GM23338 (cell line): ENCODE measurements at regions not wholly inside any gene's neighbourhood (a gene's known extent, or its start where the extent isn't known, plus 50 kb on each side); places are given as distances from the start of the nearest gene placed in this dataset.

ENCODE experiments used
- ATAC-seq: fragments of 200-7000 bp; cut with Tn5 transposase; 3 replicates; pipeline ENCODE4 v1.9.1; 2020
- DNase-seq: peaks from one replicate; pipeline ENCODE4 v3.0.0-alpha.2; 2015; ENCODE audit warnings: low spot score
- H2AFZ ChIP-seq: fragments of 200-600 bp; sonication (generic); 2 replicates; pipeline ENCODE4 v1.8.0; 2016; ENCODE audit warnings: antibody characterized with exemption, mild to moderate bottlenecking, moderate library complexity
- H3F3A ChIP-seq: fragments of 200-600 bp; sonication (generic); replicated peaks from 2 replicates; pipeline ENCODE4 v1.8.0; 2017; ENCODE audit warnings: antibody characterized with exemption, mixed run types, low read depth
- H3K27ac ChIP-seq: fragments of 200-600 bp; sonication (generic); 2 replicates; pipeline ENCODE4 v1.6.1; 2016; ENCODE audit warnings: low read depth
- H3K27me3 ChIP-seq: fragments of 200-600 bp; sonication (generic); 2 replicates; pipeline ENCODE4 v1.8.0; 2016; ENCODE audit warnings: mild to moderate bottlenecking, mixed run types, moderate library complexity; ENCODE audit not compliant: insufficient read depth
- H3K36me3 ChIP-seq: fragments of 200-600 bp; sonication (generic); 2 replicates; pipeline ENCODE4 v1.8.0; 2016; ENCODE audit warnings: mild to moderate bottlenecking; ENCODE audit not compliant: insufficient read depth
- H3K4me1 ChIP-seq: fragments of 200-600 bp; sonication (generic); 2 replicates; pipeline ENCODE4 v1.8.0; 2016; ENCODE audit warnings: mild to moderate bottlenecking, moderate library complexity; ENCODE audit not compliant: insufficient read depth
- H3K4me2 ChIP-seq: fragments of 200-600 bp; sonication (generic); 2 replicates; pipeline ENCODE4 v1.7.1; 2017; ENCODE audit warnings: mixed run types
- H3K4me3 ChIP-seq: fragments of 200-600 bp; sonication (generic); 2 replicates; pipeline ENCODE4 v1.6.1; 2016; ENCODE audit warnings: mixed run types
- H3K79me2 ChIP-seq: fragments of 200-600 bp; sonication (generic); replicated peaks from 2 replicates; pipeline ENCODE4 v1.8.0; 2017; ENCODE audit warnings: mild to moderate bottlenecking; ENCODE audit not compliant: insufficient read depth
- H3K9me2 ChIP-seq: fragments of 200-600 bp; sonication (generic); 2 replicates; pipeline ENCODE4 v1.8.0; 2017; ENCODE audit not compliant: insufficient read depth
- H4K20me1 ChIP-seq: fragments of 200-600 bp; sonication (generic); replicated peaks from 2 replicates; pipeline ENCODE4 v1.8.0; 2017; ENCODE audit warnings: mild to moderate bottlenecking; ENCODE audit not compliant: insufficient read depth
- H3K27ac Mint-ChIP-seq: 2 replicates; pipeline ENCODE4 v1.8.0; 2020; ENCODE audit warnings: inconsistent platforms, mild to moderate bottlenecking, moderate library complexity, mixed read lengths
- H3K27me3 Mint-ChIP-seq: 3 replicates; pipeline ENCODE4 v1.8.0; 2022; ENCODE audit warnings: low read depth, mild to moderate bottlenecking, moderate library complexity, mixed read lengths, inconsistent platforms; ENCODE audit not compliant: insufficient read depth, poor library complexity
- H3K36me3 Mint-ChIP-seq: 3 replicates; pipeline ENCODE4 v1.8.0; 2021; ENCODE audit warnings: low read depth, mild to moderate bottlenecking, inconsistent platforms, moderate library complexity, mixed read lengths
- H3K4me1 Mint-ChIP-seq: 3 replicates; pipeline ENCODE4 v1.8.0; 2020; ENCODE audit warnings: mild to moderate bottlenecking, inconsistent platforms, mixed read lengths
- H3K4me3 Mint-ChIP-seq: 3 replicates; pipeline ENCODE4 v1.8.0; 2021; ENCODE audit warnings: moderate library complexity, mild to moderate bottlenecking, inconsistent platforms, mixed read lengths
- H3K9me3 Mint-ChIP-seq: 3 replicates; pipeline ENCODE4 v1.8.0; 2020; ENCODE audit warnings: moderate library complexity, mild to moderate bottlenecking, inconsistent platforms, mixed read lengths
- CREB1 ChIP-seq: fragments of 250-450 bp; sonication (Bioruptor Pico); IDR thresholded peaks from 2 replicates; pipeline ENCODE4 v1.5.0; 2020; ENCODE audit warnings: low read depth, mild to moderate bottlenecking, moderate library complexity
- EZH2 ChIP-seq: fragments of 200-600 bp; sonication (generic); IDR thresholded peaks from one replicate; pipeline ENCODE4 v1.8.0; 2017; ENCODE audit warnings: antibody characterized with exemption, mild to moderate bottlenecking, low read depth; ENCODE audit not compliant: unreplicated experiment
- EZH2phosphoT487 ChIP-seq: fragments of 200-600 bp; sonication (generic); IDR thresholded peaks from one replicate; pipeline ENCODE4 v1.8.1; 2018; ENCODE audit warnings: antibody characterized with exemption; ENCODE audit not compliant: unreplicated experiment
- JUNB ChIP-seq: IDR thresholded peaks from one replicate; pipeline ENCODE4 v1.6.1; 2016; ENCODE audit warnings: antibody characterized with exemption; ENCODE audit not compliant: unreplicated experiment
- NANOG ChIP-seq: IDR thresholded peaks from 2 replicates; pipeline ENCODE4 v1.6.1; 2016; ENCODE audit warnings: antibody characterized with exemption, borderline replicate concordance
- POLR2AphosphoS5 ChIP-seq: IDR thresholded peaks from 2 replicates; pipeline ENCODE4 v1.6.1; 2016; ENCODE audit warnings: antibody characterized with exemption, low read depth
- STAT1 ChIP-seq: IDR thresholded peaks from one replicate; pipeline ENCODE4 v1.6.1; 2016; ENCODE audit warnings: antibody characterized with exemption; ENCODE audit not compliant: unreplicated experiment
- ZNF114 ChIP-seq: fragments of 250-450 bp; sonication (Bioruptor Pico); IDR thresholded peaks from 2 replicates; pipeline ENCODE4 v1.5.0; 2020; ENCODE audit warnings: mild to moderate bottlenecking, moderate library complexity
- ZNF331 ChIP-seq: fragments of 250-450 bp; sonication (Bioruptor Pico); IDR thresholded peaks from 2 replicates; pipeline ENCODE4 v1.5.0; 2020; ENCODE audit warnings: low read depth, mild to moderate bottlenecking, moderate library complexity
- TF ChIP-seq, protein P1 (sequence below): IDR thresholded peaks from 2 replicates; pipeline ENCODE4 v1.6.1; 2016; ENCODE audit warnings: antibody characterized with exemption
- TF ChIP-seq, protein P2 (sequence below), 2 experiments: fragments of 200-600 bp in 1 of 2; sonication (generic) in 1 of 2; conservative IDR thresholded peaks; 2 replicates each; pipeline versions ENCODE4 v1.5.1 to v1.6.1; 2016 to 2017; ENCODE audit warnings: antibody characterized with exemption in 2 of 2, low read depth in 2 of 2, mild to moderate bottlenecking in 2 of 2, moderate library complexity in 1 of 2
- TF ChIP-seq, protein P3 (sequence below): fragments of 250-450 bp; sonication (Bioruptor Pico); IDR thresholded peaks from 2 replicates; pipeline ENCODE4 v1.5.0; 2020; ENCODE audit warnings: mild to moderate bottlenecking, moderate library complexity
- TF ChIP-seq, protein P4 (sequence below): IDR thresholded peaks from one replicate; pipeline ENCODE4 v1.6.1; 2018; ENCODE audit warnings: antibody characterized with exemption; ENCODE audit not compliant: unreplicated experiment

DNA sequence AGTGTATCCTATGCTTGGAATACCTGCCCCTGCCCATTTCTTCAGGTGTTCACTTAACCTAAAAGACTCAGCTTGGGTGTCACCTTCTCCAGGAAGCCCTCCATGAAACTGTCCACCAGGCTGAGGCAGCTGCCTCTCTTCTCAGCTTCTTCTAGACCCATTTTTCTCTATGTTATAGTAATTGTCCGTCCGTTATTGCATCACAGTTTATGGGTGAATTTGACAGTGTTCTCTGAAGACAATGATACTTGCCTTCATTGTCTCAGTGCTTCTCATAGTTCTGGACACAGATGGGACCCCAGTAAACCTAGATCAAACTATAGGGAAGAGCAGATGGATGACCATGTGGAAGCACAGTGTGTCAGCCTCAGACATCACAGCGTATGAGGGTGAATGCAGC lies 238.0 kb upstream of the MOCS1 start:
- Histone ChIP-seq H3K27me3 (no peaks in the 10 kb centered on the region), H3K36me3 (no peaks in the 10 kb centered on the region), H3K4me3 (no peak overlapping the region), H3K27ac (no peak overlapping the region), H3K79me2 (no peaks in the 10 kb centered on the region), H3K4me2 (no peak overlapping the region), H3F3A (no peaks in the 10 kb centered on the region), H3K9me2 (peaks cover 5% of the 10 kb centered on the region; the same call in 1 of the 2 replicates), H2AFZ (no peak overlapping the region), H4K20me1 (no peaks in the 10 kb centered on the region), H3K4me1 (no peaks in the 10 kb centered on the region)
- H3K4me1 Mint-ChIP-seq = peaks cover 9% of the 10 kb centered on the region
- peaks cover 9% of the 10 kb centered on the region; the same call in 2 of the 3 replicates for H3K9me3 Mint-ChIP-seq
- H3K27ac Mint-ChIP-seq = no peak overlapping the region
- H3K27me3 Mint-ChIP-seq = peaks cover 2% of the 10 kb centered on the region
- no peak for ATAC-seq
- H3K4me3 Mint-ChIP-seq = no peak overlapping the region
- peaks cover 4% of the 10 kb centered on the region for H3K36me3 Mint-ChIP-seq
- no peak for DNase-seq
- TF ChIP-seq NANOG (no peak), EZH2 (no peak), ZNF114 (no peak), EZH2phosphoT487 (no peak), ZNF331 (CRISPR knock-in tag) (no peak), STAT1 (no peak), CREB1 (no peak), POLR2AphosphoS5 (no peak), JUNB (no peak)
- TF ChIP-seq, protein P1, sequence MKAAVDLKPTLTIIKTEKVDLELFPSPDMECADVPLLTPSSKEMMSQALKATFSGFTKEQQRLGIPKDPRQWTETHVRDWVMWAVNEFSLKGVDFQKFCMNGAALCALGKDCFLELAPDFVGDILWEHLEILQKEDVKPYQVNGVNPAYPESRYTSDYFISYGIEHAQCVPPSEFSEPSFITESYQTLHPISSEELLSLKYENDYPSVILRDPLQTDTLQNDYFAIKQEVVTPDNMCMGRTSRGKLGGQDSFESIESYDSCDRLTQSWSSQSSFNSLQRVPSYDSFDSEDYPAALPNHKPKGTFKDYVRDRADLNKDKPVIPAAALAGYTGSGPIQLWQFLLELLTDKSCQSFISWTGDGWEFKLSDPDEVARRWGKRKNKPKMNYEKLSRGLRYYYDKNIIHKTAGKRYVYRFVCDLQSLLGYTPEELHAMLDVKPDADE = no peak
- TF ChIP-seq, protein P2, sequence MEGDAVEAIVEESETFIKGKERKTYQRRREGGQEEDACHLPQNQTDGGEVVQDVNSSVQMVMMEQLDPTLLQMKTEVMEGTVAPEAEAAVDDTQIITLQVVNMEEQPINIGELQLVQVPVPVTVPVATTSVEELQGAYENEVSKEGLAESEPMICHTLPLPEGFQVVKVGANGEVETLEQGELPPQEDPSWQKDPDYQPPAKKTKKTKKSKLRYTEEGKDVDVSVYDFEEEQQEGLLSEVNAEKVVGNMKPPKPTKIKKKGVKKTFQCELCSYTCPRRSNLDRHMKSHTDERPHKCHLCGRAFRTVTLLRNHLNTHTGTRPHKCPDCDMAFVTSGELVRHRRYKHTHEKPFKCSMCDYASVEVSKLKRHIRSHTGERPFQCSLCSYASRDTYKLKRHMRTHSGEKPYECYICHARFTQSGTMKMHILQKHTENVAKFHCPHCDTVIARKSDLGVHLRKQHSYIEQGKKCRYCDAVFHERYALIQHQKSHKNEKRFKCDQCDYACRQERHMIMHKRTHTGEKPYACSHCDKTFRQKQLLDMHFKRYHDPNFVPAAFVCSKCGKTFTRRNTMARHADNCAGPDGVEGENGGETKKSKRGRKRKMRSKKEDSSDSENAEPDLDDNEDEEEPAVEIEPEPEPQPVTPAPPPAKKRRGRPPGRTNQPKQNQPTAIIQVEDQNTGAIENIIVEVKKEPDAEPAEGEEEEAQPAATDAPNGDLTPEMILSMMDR (conservative IDR thresholded peaks at IDR 0.05; ENCODE audit: low read depth in 2 of 2) = no peak
- TF ChIP-seq, protein P3, sequence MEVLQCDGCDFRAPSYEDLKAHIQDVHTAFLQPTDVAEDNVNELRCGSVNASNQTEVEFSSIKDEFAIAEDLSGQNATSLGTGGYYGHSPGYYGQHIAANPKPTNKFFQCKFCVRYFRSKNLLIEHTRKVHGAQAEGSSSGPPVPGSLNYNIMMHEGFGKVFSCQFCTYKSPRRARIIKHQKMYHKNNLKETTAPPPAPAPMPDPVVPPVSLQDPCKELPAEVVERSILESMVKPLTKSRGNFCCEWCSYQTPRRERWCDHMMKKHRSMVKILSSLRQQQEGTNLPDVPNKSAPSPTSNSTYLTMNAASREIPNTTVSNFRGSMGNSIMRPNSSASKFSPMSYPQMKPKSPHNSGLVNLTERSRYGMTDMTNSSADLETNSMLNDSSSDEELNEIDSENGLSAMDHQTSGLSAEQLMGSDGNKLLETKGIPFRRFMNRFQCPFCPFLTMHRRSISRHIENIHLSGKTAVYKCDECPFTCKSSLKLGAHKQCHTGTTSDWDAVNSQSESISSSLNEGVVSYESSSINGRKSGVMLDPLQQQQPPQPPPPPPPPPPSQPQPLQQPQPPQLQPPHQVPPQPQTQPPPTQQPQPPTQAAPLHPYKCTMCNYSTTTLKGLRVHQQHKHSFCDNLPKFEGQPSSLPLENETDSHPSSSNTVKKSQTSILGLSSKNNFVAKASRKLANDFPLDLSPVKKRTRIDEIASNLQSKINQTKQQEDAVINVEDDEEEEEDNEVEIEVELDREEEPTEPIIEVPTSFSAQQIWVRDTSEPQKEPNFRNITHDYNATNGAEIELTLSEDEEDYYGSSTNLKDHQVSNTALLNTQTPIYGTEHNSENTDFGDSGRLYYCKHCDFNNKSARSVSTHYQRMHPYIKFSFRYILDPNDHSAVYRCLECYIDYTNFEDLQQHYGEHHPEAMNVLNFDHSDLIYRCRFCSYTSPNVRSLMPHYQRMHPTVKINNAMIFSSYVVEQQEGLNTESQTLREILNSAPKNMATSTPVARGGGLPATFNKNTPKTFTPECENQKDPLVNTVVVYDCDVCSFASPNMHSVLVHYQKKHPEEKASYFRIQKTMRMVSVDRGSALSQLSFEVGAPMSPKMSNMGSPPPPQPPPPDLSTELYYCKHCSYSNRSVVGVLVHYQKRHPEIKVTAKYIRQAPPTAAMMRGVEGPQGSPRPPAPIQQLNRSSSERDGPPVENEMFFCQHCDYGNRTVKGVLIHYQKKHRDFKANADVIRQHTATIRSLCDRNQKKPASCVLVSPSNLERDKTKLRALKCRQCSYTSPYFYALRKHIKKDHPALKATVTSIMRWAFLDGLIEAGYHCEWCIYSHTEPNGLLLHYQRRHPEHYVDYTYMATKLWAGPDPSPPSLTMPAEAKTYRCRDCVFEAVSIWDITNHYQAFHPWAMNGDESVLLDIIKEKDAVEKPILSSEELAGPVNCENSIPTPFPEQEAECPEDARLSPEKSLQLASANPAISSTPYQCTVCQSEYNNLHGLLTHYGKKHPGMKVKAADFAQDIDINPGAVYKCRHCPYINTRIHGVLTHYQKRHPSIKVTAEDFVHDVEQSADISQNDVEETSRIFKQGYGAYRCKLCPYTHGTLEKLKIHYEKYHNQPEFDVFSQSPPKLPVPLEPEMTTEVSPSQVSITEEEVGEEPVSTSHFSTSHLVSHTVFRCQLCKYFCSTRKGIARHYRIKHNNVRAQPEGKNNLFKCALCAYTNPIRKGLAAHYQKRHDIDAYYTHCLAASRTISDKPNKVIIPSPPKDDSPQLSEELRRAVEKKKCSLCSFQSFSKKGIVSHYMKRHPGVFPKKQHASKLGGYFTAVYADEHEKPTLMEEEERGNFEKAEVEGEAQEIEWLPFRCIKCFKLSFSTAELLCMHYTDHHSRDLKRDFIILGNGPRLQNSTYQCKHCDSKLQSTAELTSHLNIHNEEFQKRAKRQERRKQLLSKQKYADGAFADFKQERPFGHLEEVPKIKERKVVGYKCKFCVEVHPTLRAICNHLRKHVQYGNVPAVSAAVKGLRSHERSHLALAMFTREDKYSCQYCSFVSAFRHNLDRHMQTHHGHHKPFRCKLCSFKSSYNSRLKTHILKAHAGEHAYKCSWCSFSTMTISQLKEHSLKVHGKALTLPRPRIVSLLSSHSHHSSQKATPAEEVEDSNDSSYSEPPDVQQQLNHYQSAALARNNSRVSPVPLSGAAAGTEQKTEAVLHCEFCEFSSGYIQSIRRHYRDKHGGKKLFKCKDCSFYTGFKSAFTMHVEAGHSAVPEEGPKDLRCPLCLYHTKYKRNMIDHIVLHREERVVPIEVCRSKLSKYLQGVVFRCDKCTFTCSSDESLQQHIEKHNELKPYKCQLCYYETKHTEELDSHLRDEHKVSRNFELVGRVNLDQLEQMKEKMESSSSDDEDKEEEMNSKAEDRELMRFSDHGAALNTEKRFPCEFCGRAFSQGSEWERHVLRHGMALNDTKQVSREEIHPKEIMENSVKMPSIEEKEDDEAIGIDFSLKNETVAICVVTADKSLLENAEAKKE (CRISPR knock-in tag) = no peak
- TF ChIP-seq, protein P4, sequence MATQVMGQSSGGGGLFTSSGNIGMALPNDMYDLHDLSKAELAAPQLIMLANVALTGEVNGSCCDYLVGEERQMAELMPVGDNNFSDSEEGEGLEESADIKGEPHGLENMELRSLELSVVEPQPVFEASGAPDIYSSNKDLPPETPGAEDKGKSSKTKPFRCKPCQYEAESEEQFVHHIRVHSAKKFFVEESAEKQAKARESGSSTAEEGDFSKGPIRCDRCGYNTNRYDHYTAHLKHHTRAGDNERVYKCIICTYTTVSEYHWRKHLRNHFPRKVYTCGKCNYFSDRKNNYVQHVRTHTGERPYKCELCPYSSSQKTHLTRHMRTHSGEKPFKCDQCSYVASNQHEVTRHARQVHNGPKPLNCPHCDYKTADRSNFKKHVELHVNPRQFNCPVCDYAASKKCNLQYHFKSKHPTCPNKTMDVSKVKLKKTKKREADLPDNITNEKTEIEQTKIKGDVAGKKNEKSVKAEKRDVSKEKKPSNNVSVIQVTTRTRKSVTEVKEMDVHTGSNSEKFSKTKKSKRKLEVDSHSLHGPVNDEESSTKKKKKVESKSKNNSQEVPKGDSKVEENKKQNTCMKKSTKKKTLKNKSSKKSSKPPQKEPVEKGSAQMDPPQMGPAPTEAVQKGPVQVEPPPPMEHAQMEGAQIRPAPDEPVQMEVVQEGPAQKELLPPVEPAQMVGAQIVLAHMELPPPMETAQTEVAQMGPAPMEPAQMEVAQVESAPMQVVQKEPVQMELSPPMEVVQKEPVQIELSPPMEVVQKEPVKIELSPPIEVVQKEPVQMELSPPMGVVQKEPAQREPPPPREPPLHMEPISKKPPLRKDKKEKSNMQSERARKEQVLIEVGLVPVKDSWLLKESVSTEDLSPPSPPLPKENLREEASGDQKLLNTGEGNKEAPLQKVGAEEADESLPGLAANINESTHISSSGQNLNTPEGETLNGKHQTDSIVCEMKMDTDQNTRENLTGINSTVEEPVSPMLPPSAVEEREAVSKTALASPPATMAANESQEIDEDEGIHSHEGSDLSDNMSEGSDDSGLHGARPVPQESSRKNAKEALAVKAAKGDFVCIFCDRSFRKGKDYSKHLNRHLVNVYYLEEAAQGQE = no peak
